ENCODE measurements at regions not wholly inside any gene's neighbourhood (a gene's known extent, or its start where the extent isn't known, plus 50 kb on each side); places are given as distances from the start of the nearest gene placed in this dataset.

- TF ChIP-seq CTCF (IDR thresholded peaks at IDR 0.05; ENCODE audit: control extremely low read depth in 1 of 3, insufficient read depth in 1 of 3, low read depth in 1 of 3, low read length in 3 of 3) (no peak), CBX8 (IDR thresholded peaks at IDR 0.05; ENCODE audit: borderline replicate concordance, low read depth, low read length) (no peak), CHD1 (IDR thresholded peaks at IDR 0.05; ENCODE audit: low read depth, low read length) (no peak), TAF1 (IDR thresholded peaks at IDR 0.05; ENCODE audit: low read depth, low read length) (no peak)
These were observed 113.6 kb downstream of the LRATD1 start for GRCh38 chr2:14746133-14746532.
